A549 (cell line): ENCODE measurements at regions not wholly inside any gene's neighbourhood (a gene's known extent, or its start where the extent isn't known, plus 50 kb on each side); places are given as distances from the start of the nearest gene placed in this dataset.

Source experiments
- ATAC-seq, 2 experiments: fragments of 200-7000 bp in 1 of 2; fragments of >200 bp in 1 of 2; cut with Nextera tagmentation in 1 of 2; cut with Tn5 transposase in 1 of 2; 3 replicates each; pipeline versions ENCODE4 v1.8.0 to v1.9.1; 2018 to 2020; ENCODE audit warnings: mild to moderate bottlenecking in 1 of 2, moderate library complexity in 1 of 2
- CTCF ChIA-PET: fragments of 300-600 bp; sonication (Branson Sonifier 250); formaldehyde crosslinking; extraction: SDS; loops from one replicate; lab custom pipeline; 2021; ENCODE audit warnings: antibody characterized with exemption, inconsistent platforms; lab: Yijun Ruan, JAX
- POLR2A ChIA-PET: fragments of 350-600 bp; formaldehyde crosslinking; extraction: SDS; loops from one replicate; lab custom pipeline; 2021; ENCODE audit warnings: antibody characterized with exemption, inconsistent platforms; lab: Yijun Ruan, JAX
- DNase-seq, 2 experiments: peaks; one replicate each; pipeline versions ENCODE4 v3.0.0 to v3.0.0-alpha.2; 2011 to 2016; ENCODE audit warnings: low read depth in 1 of 2, low spot score in 1 of 2
- FAIRE-seq: peaks from 2 replicates; lab custom pipeline; 2011; peaks lifted over from hg19 to GRCh38; lab: Jason Lieb, UNC
- H3K27ac ChIP-seq, 2 experiments: fragments of >200 bp; sonication (Bioruptor Twin); formaldehyde crosslinking; 3 replicates each; pipeline ENCODE4 v1.5.1; 2016 to 2017
- H3K4me1 ChIP-seq: fragments of >200 bp; sonication (Bioruptor Twin); formaldehyde crosslinking; 3 replicates; pipeline ENCODE4 v1.6.1; 2016
- H3K4me2 ChIP-seq: fragments of >200 bp; sonication (Bioruptor Twin); formaldehyde crosslinking; 3 replicates; pipeline ENCODE4 v1.6.1; 2016
- H3K4me3 ChIP-seq: fragments of >200 bp; sonication (Bioruptor Twin); formaldehyde crosslinking; 3 replicates; pipeline ENCODE4 v1.5.1; 2016
- H3K9me3 ChIP-seq: fragments of >200 bp; sonication (Bioruptor Twin); formaldehyde crosslinking; 3 replicates; pipeline ENCODE4 v1.6.1; 2016
- CBX8 ChIP-seq: fragments of 200-600 bp; sonication (generic); IDR thresholded peaks from 2 replicates; pipeline ENCODE4 v1.6.1; 2016
- CEBPB ChIP-seq, 2 experiments: fragments of >200 bp in 1 of 2; sonication (Bioruptor Twin) in 1 of 2; formaldehyde crosslinking in 1 of 2; IDR thresholded peaks; 2 replicates each; pipeline ENCODE4 v1.6.1; 2012 to 2016
- CTCF ChIP-seq: fragments of >200 bp; sonication (Bioruptor Twin); formaldehyde crosslinking; IDR thresholded peaks from 3 replicates; pipeline ENCODE4 v1.5.1; 2016
- EHF ChIP-seq: fragments of 250-450 bp; sonication (Bioruptor Pico); IDR thresholded peaks from 2 replicates; pipeline ENCODE4 v1.5.0; 2020; ENCODE audit warnings: mild to moderate bottlenecking
- FOXS1 ChIP-seq: fragments of 250-450 bp; sonication (Bioruptor Pico); IDR thresholded peaks from 2 replicates; pipeline ENCODE4 v1.5.0; 2020; ENCODE audit warnings: mild to moderate bottlenecking, moderate library complexity
- JUN ChIP-seq, 2 experiments: fragments of >200 bp; sonication (Bioruptor Twin); formaldehyde crosslinking; IDR thresholded peaks; 2 replicates in 1 of 2; 3 replicates in 1 of 2; pipeline ENCODE4 v1.6.1; 2016 to 2017
- JUNB ChIP-seq: fragments of >200 bp; sonication (Bioruptor Twin); formaldehyde crosslinking; IDR thresholded peaks from 2 replicates; pipeline ENCODE4 v1.6.1; 2016
- KDM1A ChIP-seq: fragments of 200-600 bp; sonication (generic); IDR thresholded peaks from 2 replicates; pipeline ENCODE4 v1.6.1; 2016; ENCODE audit warnings: low read depth, mild to moderate bottlenecking
- KDM5A ChIP-seq: fragments of 200-600 bp; sonication (generic); IDR thresholded peaks from 2 replicates; pipeline ENCODE4 v1.6.1; 2016; ENCODE audit warnings: antibody characterized with exemption, mild to moderate bottlenecking
- NR3C1 ChIP-seq: fragments of >200 bp; sonication (Bioruptor Twin); formaldehyde crosslinking; IDR thresholded peaks from 3 replicates; pipeline ENCODE4 v1.6.1; 2017
- RARB ChIP-seq: fragments of 250-450 bp; sonication (Bioruptor Pico); IDR thresholded peaks from 2 replicates; pipeline ENCODE4 v1.8.0; 2021; ENCODE audit warnings: mild to moderate bottlenecking, moderate library complexity
- RFX5 ChIP-seq: fragments of 450-650 bp; IDR thresholded peaks from 2 replicates; pipeline ENCODE4 v1.7.1; 2014; ENCODE audit warnings: antibody characterized with exemption, mild to moderate bottlenecking, moderate library complexity
- SREBF2 ChIP-seq: fragments of 450-650 bp; IDR thresholded peaks from 2 replicates; pipeline ENCODE4 v1.6.1; 2014; ENCODE audit warnings: mild to moderate bottlenecking, moderate library complexity
- TFCP2L1 ChIP-seq: fragments of 250-450 bp; sonication (Bioruptor Pico); IDR thresholded peaks from 2 replicates; pipeline ENCODE4 v1.5.0; 2021; ENCODE audit warnings: mild to moderate bottlenecking
- TP53 ChIP-seq: fragments of 250-450 bp; sonication (Bioruptor Pico); IDR thresholded peaks from 2 replicates; pipeline ENCODE4 v1.5.0; 2021; ENCODE audit warnings: mild to moderate bottlenecking, moderate library complexity
- WGBS: methylation state at CpG from one replicate; pipeline ENCODE4 v1.1.6; 2017; ENCODE audit errors: missing lambda C conversion rate; 5-methylcytosine and 5-hydroxymethylcytosine counted together
- TF ChIP-seq, protein P1 (sequence below): IDR thresholded peaks from 2 replicates; pipeline ENCODE4 v1.6.1; 2012
- TF ChIP-seq, protein P2 (sequence below): IDR thresholded peaks from 2 replicates; pipeline ENCODE4 v1.6.1; 2012; ENCODE audit warnings: low read depth, borderline replicate concordance
- TF ChIP-seq, protein P3 (sequence below): fragments of >200 bp; sonication (Bioruptor Twin); formaldehyde crosslinking; IDR thresholded peaks from 3 replicates; pipeline ENCODE4 v1.6.1; 2016

- Histone ChIP-seq H3K27ac (no peak overlapping the region), H3K4me3 (no peak overlapping the region), H3K9me3 (no peaks in the 10 kb centered on the region), H3K4me2 (no peak overlapping the region), H3K4me1 (no peaks in the 10 kb centered on the region)
- POLR2A ChIA-PET = no interaction called here
- ATAC-seq (no peak), DNase-seq (no peak), FAIRE-seq (no peak)
- TF ChIP-seq CEBPB (IDR thresholded peaks at IDR 0.05) (no peak), TP53 (no peak), EHF (CRISPR knock-in tag) (no peak), JUN (IDR thresholded peaks at IDR 0.05) (no peak), TFCP2L1 (CRISPR knock-in tag) (no peak)
- TF ChIP-seq, protein P1, sequence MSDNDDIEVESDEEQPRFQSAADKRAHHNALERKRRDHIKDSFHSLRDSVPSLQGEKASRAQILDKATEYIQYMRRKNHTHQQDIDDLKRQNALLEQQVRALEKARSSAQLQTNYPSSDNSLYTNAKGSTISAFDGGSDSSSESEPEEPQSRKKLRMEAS = no peak
- TF ChIP-seq, protein P2, sequence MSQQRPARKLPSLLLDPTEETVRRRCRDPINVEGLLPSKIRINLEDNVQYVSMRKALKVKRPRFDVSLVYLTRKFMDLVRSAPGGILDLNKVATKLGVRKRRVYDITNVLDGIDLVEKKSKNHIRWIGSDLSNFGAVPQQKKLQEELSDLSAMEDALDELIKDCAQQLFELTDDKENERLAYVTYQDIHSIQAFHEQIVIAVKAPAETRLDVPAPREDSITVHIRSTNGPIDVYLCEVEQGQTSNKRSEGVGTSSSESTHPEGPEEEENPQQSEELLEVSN = no peak
- CTCF ChIA-PET = interaction anchor here (1.3 kb wide), 1 partner anchor 100 kb away, joined by 3 read pairs; no protein-coding TSS in a partner anchor
Observed at GRCh38 chr14:36426113-36426512, 93.9 kb downstream of the NKX2-1 start.

DNA sequence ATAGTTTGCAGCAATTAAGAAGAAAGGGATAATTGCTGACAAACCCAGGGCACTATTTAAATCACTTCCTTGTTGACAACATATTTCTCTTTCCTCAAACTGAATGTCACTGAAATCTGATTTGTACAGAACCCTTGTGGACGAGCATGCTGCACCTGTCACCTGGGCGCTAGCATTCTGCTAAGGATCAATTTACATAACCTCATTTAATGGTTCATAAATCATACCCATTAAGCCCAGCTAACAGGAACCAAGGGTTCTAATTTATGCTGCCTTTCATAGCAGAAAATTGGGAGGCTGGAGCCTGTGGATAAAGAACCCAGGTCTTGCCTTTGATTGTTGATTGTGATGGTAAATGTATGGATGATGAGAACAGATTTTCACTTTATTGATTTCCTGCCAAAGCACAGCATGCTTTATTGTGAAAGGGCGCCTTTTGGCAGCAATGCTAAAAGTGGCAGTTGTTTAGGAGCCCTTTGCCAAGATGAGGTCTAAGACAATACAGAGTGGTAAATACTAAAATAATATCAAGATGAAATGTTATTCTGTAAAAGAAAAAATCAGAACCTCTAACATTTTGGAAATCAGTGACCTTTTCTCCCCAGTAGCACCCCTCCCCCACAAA lies 95.4 kb downstream of the NKX2-1 start:
- FAIRE-seq (no peak), ATAC-seq (no peak), DNase-seq (no peak)
- H3K4me1 ChIP-seq = no peaks in the 10 kb centered on the region
- H3K27ac ChIP-seq = no peak overlapping the region
- H3K9me3 ChIP-seq = no peaks in the 10 kb centered on the region
- ChIA-PET POLR2A (no interaction called here), CTCF (interaction anchor here (0.8 kb wide), 1 partner anchor 16 kb away, joined by 3 read pairs; no protein-coding TSS in a partner anchor)
- 32% methylated on average over 3 of the region's 3 CpGs for WGBS
- H3K4me2 ChIP-seq = no peak overlapping the region
- H3K4me3 ChIP-seq = no peak overlapping the region
- TF ChIP-seq KDM5A (no peak), JUNB (no peak), CBX8 (no peak), SREBF2 (no peak), RFX5 (no peak)
- TF ChIP-seq, protein P3, sequence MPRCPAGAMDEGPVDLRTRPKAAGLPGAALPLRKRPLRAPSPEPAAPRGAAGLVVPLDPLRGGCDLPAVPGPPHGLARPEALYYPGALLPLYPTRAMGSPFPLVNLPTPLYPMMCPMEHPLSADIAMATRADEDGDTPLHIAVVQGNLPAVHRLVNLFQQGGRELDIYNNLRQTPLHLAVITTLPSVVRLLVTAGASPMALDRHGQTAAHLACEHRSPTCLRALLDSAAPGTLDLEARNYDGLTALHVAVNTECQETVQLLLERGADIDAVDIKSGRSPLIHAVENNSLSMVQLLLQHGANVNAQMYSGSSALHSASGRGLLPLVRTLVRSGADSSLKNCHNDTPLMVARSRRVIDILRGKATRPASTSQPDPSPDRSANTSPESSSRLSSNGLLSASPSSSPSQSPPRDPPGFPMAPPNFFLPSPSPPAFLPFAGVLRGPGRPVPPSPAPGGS = no peak
- TF ChIP-seq, all 56 proteins: peak for 0

DNA sequence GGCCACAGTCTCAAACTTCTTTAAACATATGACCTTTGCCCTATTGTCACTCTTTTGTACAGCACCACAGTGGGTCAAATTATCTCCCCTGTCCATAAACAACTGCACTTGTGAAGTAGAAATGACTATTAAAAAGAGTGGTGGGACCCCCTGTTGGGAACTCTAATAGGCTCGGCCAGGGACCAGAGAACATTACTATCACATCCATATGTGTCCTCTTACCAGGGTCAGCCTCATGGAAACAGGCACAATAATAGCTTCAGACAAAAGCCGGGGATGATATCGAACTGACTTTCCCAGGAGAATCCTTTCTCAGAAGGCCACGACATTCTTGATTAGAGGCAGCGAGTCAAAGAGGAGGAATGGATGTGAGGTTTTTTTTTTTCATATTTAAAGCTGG lies 96.6 kb downstream of the NKX2-1 start:
- POLR2A ChIA-PET = no interaction called here
- DNase-seq (no peak), FAIRE-seq (no peak)
- Histone ChIP-seq H3K4me2 (no peak overlapping the region), H3K9me3 (no peaks in the 10 kb centered on the region), H3K4me1 (no peaks in the 10 kb centered on the region)
- WGBS = 49% methylated on average over 5 of the region's 5 CpGs
- TF ChIP-seq RARB (CRISPR knock-in tag) (no peak), CBX8 (no peak), TP53 (no peak), FOXS1 (no peak), EHF (CRISPR knock-in tag) (no peak), CTCF (no peak), KDM1A (no peak), NR3C1 (no peak)
- TF ChIP-seq, protein P1 = no peak
- TF ChIP-seq, all 56 proteins: peak for 0
- CTCF ChIA-PET = interaction anchor here (0.6 to 0.8 kb wide), 2 partner anchors 15 to 352 kb away, joined by 3 read pairs; no protein-coding TSS in a partner anchor
- ATAC-seq = no peak
- no peak overlapping the region for H3K4me3 ChIP-seq
- no peak overlapping the region for H3K27ac ChIP-seq
